ENCODE measurements at regions not wholly inside any gene's neighbourhood (a gene's known extent, or its start where the extent isn't known, plus 50 kb on each side); places are given as distances from the start of the nearest gene placed in this dataset.

GRCh38 chr22:49154433-49154832, 673.2 kb downstream of the BRD1 start:
- DNase-seq (ENCODE audit: low spot score) = no peak

- DNase-seq (ENCODE audit: low spot score) = no peak
Observed at GRCh38 chr22:49153921-49154320, 673.8 kb downstream of the BRD1 start.

GRCh38 chr22:49152939-49153770, 674.5 kb downstream of the BRD1 start:
- no peak for DNase-seq (ENCODE audit: low spot score)

GRCh38 chr22:49152127-49152938, 675.3 kb downstream of the BRD1 start:
- DNase-seq (ENCODE audit: low spot score) = no peak

GRCh38 chr22:49151256-49152126, 676.2 kb downstream of the BRD1 start:
- no peak for DNase-seq (ENCODE audit: low spot score)

- DNase-seq (ENCODE audit: low spot score) = no peak
Observed at GRCh38 chr22:49150801-49151221, 676.9 kb downstream of the BRD1 start.

- no peak for DNase-seq (ENCODE audit: low spot score)
Observed at GRCh38 chr22:49149721-49150608, 677.7 kb downstream of the BRD1 start.

GRCh38 chr22:49148895-49149418, 678.7 kb downstream of the BRD1 start:
- no peak for DNase-seq (ENCODE audit: low spot score)

- DNase-seq (ENCODE audit: low spot score) = no peak
Observed at GRCh38 chr22:49147617-49148175, 680.0 kb downstream of the BRD1 start.

GRCh38 chr22:49147171-49147570, 680.5 kb downstream of the BRD1 start:
- DNase-seq (ENCODE audit: low spot score) = no peak

- DNase-seq (ENCODE audit: low spot score) = no peak
Observed at GRCh38 chr22:49146511-49146910, 681.2 kb downstream of the BRD1 start.

GRCh38 chr22:49143812-49144211, 683.9 kb downstream of the BRD1 start:
- DNase-seq (ENCODE audit: low spot score) = no peak

- no peak for DNase-seq (ENCODE audit: low spot score)
Observed at GRCh38 chr22:49142891-49143290, 684.8 kb downstream of the BRD1 start.

- no peak for DNase-seq (ENCODE audit: low spot score)
Observed at GRCh38 chr22:49142296-49142695, 685.4 kb downstream of the BRD1 start.

GRCh38 chr22:49141761-49142160, 685.9 kb downstream of the BRD1 start:
- DNase-seq (ENCODE audit: low spot score) = no peak

GRCh38 chr22:49140911-49141665, 686.6 kb downstream of the BRD1 start:
- DNase-seq (ENCODE audit: low spot score) = no peak

GRCh38 chr22:49139492-49140151, 688.1 kb downstream of the BRD1 start:
- no peak for DNase-seq (ENCODE audit: low spot score)

- DNase-seq (ENCODE audit: low spot score) = no peak
Observed at GRCh38 chr22:49138250-49138790, 689.4 kb downstream of the BRD1 start.
